Astrocyte (in vitro differentiated cells and primary cell): ENCODE measurements at regions not wholly inside any gene's neighbourhood (a gene's known extent, or its start where the extent isn't known, plus 50 kb on each side); places are given as distances from the start of the nearest gene placed in this dataset.

ENCODE experiments used
- EZH2 ChIP-seq: IDR thresholded peaks from 2 replicates; pipeline ENCODE4 v1.6.1; 2012; ENCODE audit warnings: mild to moderate bottlenecking, low read length, inconsistent platforms; ENCODE audit not compliant: insufficient read depth
- TF ChIP-seq, protein P1 (sequence below): IDR thresholded peaks from 2 replicates; pipeline ENCODE4 v1.5.1; 2011; ENCODE audit warnings: low read depth, mild to moderate bottlenecking, inconsistent platforms, low read length, moderate library complexity; ENCODE audit not compliant: insufficient read depth

- TF ChIP-seq, protein P1, sequence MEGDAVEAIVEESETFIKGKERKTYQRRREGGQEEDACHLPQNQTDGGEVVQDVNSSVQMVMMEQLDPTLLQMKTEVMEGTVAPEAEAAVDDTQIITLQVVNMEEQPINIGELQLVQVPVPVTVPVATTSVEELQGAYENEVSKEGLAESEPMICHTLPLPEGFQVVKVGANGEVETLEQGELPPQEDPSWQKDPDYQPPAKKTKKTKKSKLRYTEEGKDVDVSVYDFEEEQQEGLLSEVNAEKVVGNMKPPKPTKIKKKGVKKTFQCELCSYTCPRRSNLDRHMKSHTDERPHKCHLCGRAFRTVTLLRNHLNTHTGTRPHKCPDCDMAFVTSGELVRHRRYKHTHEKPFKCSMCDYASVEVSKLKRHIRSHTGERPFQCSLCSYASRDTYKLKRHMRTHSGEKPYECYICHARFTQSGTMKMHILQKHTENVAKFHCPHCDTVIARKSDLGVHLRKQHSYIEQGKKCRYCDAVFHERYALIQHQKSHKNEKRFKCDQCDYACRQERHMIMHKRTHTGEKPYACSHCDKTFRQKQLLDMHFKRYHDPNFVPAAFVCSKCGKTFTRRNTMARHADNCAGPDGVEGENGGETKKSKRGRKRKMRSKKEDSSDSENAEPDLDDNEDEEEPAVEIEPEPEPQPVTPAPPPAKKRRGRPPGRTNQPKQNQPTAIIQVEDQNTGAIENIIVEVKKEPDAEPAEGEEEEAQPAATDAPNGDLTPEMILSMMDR: no peak
- no peak for TF ChIP-seq EZH2
Observed at GRCh38 chr2:128541448-128541847, 222.8 kb upstream of the HS6ST1 start.
